GM10248 (cell line): ENCODE measurements at regions not wholly inside any gene's neighbourhood (a gene's known extent, or its start where the extent isn't known, plus 50 kb on each side); places are given as distances from the start of the nearest gene placed in this dataset.

Experiments used
- CTCF ChIA-PET: fragments of 300-600 bp; sonication (Branson Sonifier 250); formaldehyde crosslinking; extraction: SDS; loops from one replicate; lab custom pipeline; 2021; ENCODE audit warnings: antibody characterized with exemption; lab: Yijun Ruan, JAX
- POLR2A ChIA-PET: fragments of 350-650 bp; sonication (Branson Sonifier 250); formaldehyde crosslinking; extraction: SDS; loops from one replicate; lab custom pipeline; 2020; ENCODE audit warnings: antibody characterized with exemption; lab: Yijun Ruan, JAX
- DNase-seq: peaks from one replicate; pipeline ENCODE4 v3.0.0; 2012; ENCODE audit errors: extremely low spot score
- TF ChIP-seq, protein P1 (sequence below): IDR thresholded peaks from 2 replicates; pipeline ENCODE4 v1.5.1; 2012; ENCODE audit warnings: mild to moderate bottlenecking, low read depth; ENCODE audit errors: extremely low read depth, missing control alignments, control extremely low read depth

DNA sequence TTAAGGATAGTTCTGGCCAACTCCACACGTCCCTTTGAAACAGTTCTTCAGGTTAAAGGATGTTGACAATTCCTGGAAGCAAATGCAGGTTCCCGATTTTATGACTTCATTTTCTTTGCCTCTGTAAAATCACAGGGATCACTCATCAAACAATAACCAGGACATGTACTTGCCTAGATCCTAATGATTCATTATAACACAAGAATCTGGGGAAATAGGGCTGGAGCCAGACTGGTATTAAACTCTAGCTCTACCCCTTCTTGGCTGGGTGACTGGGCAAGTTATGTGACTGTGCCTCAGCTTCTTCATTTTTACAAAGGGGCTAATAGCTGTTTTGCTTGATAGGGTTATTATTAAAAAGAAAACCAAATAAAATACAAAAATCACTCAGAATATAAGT, 56.0 kb upstream of the KCND2 start:
- no peak for DNase-seq
- ChIA-PET CTCF (interaction anchor here (0.8 kb wide), 1 partner anchor 10 kb away, joined by 3 read pairs; no protein-coding TSS in a partner anchor), POLR2A (no interaction called here)
- TF ChIP-seq, protein P1, sequence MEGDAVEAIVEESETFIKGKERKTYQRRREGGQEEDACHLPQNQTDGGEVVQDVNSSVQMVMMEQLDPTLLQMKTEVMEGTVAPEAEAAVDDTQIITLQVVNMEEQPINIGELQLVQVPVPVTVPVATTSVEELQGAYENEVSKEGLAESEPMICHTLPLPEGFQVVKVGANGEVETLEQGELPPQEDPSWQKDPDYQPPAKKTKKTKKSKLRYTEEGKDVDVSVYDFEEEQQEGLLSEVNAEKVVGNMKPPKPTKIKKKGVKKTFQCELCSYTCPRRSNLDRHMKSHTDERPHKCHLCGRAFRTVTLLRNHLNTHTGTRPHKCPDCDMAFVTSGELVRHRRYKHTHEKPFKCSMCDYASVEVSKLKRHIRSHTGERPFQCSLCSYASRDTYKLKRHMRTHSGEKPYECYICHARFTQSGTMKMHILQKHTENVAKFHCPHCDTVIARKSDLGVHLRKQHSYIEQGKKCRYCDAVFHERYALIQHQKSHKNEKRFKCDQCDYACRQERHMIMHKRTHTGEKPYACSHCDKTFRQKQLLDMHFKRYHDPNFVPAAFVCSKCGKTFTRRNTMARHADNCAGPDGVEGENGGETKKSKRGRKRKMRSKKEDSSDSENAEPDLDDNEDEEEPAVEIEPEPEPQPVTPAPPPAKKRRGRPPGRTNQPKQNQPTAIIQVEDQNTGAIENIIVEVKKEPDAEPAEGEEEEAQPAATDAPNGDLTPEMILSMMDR: no peak

DNA sequence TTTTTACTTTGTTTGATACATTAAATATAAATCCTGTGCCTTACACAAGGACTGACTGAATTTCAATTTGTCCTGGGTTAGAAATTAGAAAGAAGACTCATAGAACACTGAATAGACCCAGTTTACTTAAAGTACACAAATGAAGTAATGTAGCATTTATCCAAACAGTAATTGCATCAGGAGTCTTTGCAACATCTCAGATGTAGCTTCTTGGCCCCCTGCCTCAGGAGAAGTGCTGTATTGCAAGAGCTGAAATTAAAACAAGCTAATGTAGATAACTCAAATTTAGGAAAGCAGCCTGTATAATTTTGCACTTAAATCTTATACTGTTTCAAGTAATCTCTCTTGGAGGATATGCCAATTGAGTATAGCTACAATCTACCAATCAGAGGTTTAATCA, 54.3 kb upstream of the KCND2 start:
- ChIA-PET POLR2A (no interaction called here), CTCF (interaction anchor here (1.2 kb wide), 1 partner anchor 74 kb away, joined by 3 read pairs; no protein-coding TSS in a partner anchor)
- no peak for DNase-seq
- TF ChIP-seq, protein P1: no peak

DNA sequence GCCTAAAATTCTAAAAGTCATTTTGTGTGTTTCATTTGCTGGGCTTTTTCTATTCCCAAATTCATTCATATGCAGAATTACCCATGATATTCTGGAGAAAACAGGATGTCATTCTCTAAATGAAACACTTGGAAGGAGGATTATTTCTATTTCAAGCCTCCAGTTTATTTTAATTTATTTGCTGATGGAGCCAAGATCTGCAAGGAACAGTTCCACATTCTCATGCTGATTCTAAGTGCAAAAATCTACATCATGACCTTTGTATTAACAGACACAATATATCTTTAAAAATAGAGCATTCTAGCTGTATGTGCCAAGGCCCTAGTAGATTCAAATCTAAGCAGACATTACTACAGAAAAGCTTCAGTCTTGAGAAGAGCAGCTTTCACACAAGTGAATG, 51.3 kb upstream of the KCND2 start:
- CTCF ChIA-PET: no interaction called here
- TF ChIP-seq, protein P1: no peak
- POLR2A ChIA-PET: no interaction called here
- no peak for DNase-seq
